Progenitor cell of endocrine pancreas (in vitro differentiated cells): ENCODE measurements at regions not wholly inside any gene's neighbourhood (a gene's known extent, or its start where the extent isn't known, plus 50 kb on each side); places are given as distances from the start of the nearest gene placed in this dataset.
A peak's percentile ranks its signal among the peaks of the same experiment; 100 is the strongest.

Experiments
- DNase-seq: peaks from one replicate; pipeline ENCODE4 v3.0.0; 2021; ENCODE audit warnings: low spot score; ENCODE audit not compliant: unreplicated experiment
- H3K27ac Mint-ChIP-seq: 2 replicates; pipeline ENCODE4 v1.8.0; 2021; ENCODE audit warnings: mild to moderate bottlenecking, moderate library complexity, mixed read lengths
- H3K27me3 Mint-ChIP-seq: 2 replicates; pipeline ENCODE4 v1.8.0; 2021; ENCODE audit warnings: mixed read lengths
- H3K36me3 Mint-ChIP-seq: 2 replicates; pipeline ENCODE4 v1.8.0; 2022; ENCODE audit warnings: mixed read lengths; ENCODE audit not compliant: insufficient read depth
- H3K4me1 Mint-ChIP-seq: 2 replicates; pipeline ENCODE4 v1.8.0; 2021; ENCODE audit warnings: low read depth, mixed read lengths
- H3K4me3 Mint-ChIP-seq: 2 replicates; pipeline ENCODE4 v1.8.0; 2021; ENCODE audit warnings: low read depth, mild to moderate bottlenecking, moderate library complexity, mixed read lengths
- H3K9me3 Mint-ChIP-seq: 2 replicates; pipeline ENCODE4 v1.8.0; 2021; ENCODE audit warnings: low read depth, mixed read lengths
- CTCF ChIP-seq: fragments of 200-600 bp; sonication (generic); IDR thresholded peaks from one replicate; pipeline ENCODE4 v1.5.0; 2021; ENCODE audit warnings: antibody characterized with exemption, mild to moderate bottlenecking; ENCODE audit not compliant: unreplicated experiment

- peaks cover 27% of the 10 kb centered on the region for H3K4me1 Mint-ChIP-seq
- H3K27me3 Mint-ChIP-seq, result no peaks in the 10 kb centered on the region
- no peak for TF ChIP-seq CTCF
Measured at GRCh38 chrX:110419512-110419911, 60.9 kb downstream of the RTL9 start.

GRCh38 chrX:110420771-110421499, 62.3 kb downstream of the RTL9 start:
- TF ChIP-seq CTCF, result peak; percentile 58
- H3K27ac Mint-ChIP-seq, result peak overlapping the region; percentile 3
- peaks cover 28% of the 10 kb centered on the region for H3K4me1 Mint-ChIP-seq
- no peak for DNase-seq
- no peak overlapping the region for H3K4me3 Mint-ChIP-seq
- no peaks in the 10 kb centered on the region for H3K27me3 Mint-ChIP-seq
- no peaks in the 10 kb centered on the region for H3K36me3 Mint-ChIP-seq
- no peaks in the 10 kb centered on the region for H3K9me3 Mint-ChIP-seq

More at GRCh38 chrX:110419512-110419911, 60.9 kb downstream of the RTL9 start:
- no peaks in the 10 kb centered on the region for H3K9me3 Mint-ChIP-seq
- no peak overlapping the region for H3K4me3 Mint-ChIP-seq
- DNase-seq, result no peak
- no peaks in the 10 kb centered on the region for H3K36me3 Mint-ChIP-seq
- H3K27ac Mint-ChIP-seq, result no peak overlapping the region

GRCh38 chrX:110421500-110422455, 63.1 kb downstream of the RTL9 start:
- Mint-ChIP-seq H3K4me3 (no peak overlapping the region), H3K9me3 (no peaks in the 10 kb centered on the region), H3K27me3 (no peaks in the 10 kb centered on the region), H3K36me3 (no peaks in the 10 kb centered on the region), H3K4me1 (peaks cover 32% of the 10 kb centered on the region), H3K27ac (no peak overlapping the region)
- DNase-seq, result no peak
- no peak for TF ChIP-seq CTCF

DNA sequence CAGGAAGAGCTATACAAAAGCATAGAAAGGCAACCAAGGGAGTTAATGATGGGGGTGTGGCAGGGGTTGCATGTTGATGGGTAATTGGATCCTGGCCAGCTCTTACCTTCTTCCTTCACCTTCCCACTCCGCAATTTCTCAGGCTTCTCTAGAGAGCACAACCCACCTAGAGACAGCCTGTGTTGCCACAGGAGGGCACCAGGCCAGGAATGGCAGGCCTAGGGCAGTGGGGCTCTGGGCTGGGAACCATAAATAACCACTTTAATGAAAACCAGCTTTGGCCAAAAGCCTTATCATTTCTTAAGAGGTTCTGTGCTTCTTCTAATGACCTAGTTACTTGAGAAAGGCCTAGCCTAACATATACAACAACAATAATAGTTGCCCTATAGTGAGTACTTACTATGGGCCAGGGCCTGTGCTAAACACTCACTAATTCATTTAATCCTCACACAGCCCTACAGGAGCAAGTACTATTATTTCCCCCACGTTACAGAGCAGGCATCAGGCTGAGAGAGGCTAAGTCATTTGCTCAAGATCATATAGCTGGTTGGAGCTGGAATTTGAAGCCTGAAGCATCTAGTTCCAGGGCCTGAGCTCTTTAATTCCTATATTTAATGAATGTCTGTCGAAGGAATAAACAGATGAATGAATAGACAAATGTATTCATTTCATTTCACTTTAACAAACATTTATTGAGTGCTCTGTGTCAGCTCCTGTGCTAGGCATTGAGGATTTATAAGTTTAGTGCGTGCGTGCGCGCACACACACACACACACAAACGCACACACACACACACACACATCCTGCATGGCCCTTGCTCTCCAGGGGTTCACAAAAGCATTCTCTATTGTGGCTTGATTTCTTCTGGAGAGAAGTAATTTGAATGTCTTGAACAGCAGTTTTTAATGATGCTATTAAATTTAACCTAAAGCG, 66.8 kb downstream of the RTL9 start:
- peaks cover 25% of the 10 kb centered on the region for H3K4me1 Mint-ChIP-seq
- H3K27ac Mint-ChIP-seq, result peak overlapping the region; percentile 23
- no peaks in the 10 kb centered on the region for H3K27me3 Mint-ChIP-seq
- TF ChIP-seq CTCF, result no peak
- H3K9me3 Mint-ChIP-seq, result no peaks in the 10 kb centered on the region
- no peak for DNase-seq
- no peak overlapping the region for H3K4me3 Mint-ChIP-seq
- H3K36me3 Mint-ChIP-seq, result no peaks in the 10 kb centered on the region

DNA sequence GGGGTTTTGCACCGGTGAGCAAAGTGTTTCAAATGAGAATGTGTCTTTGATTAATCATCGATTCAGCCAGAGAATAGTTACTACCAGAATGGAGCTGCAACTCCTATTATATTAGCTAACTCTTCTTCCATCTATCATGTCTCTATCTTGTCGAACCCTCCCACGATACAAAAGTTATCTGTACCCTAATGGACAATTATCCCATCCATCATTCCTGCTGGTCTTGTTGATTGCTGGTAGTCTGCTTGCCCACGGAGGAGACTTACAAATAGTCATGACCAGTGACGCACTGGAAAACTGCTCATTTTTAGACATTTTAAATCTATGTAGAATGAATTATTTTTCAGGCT, 67.5 kb downstream of the RTL9 start:
- Mint-ChIP-seq H3K9me3 (no peaks in the 10 kb centered on the region), H3K36me3 (no peaks in the 10 kb centered on the region), H3K27me3 (peaks cover 2% of the 10 kb centered on the region), H3K27ac (no peak overlapping the region), H3K4me3 (no peak overlapping the region), H3K4me1 (peaks cover 21% of the 10 kb centered on the region)
- TF ChIP-seq CTCF, result no peak
- DNase-seq, result no peak
